IPS-20b (cell line): ENCODE measurements at regions not wholly inside any gene's neighbourhood (a gene's known extent, or its start where the extent isn't known, plus 50 kb on each side); places are given as distances from the start of the nearest gene placed in this dataset.
A peak's percentile ranks its signal among the peaks of the same experiment; 100 is the strongest.

Experiments used
- H3K27ac ChIP-seq: one replicate; pipeline ENCODE4 v1.5.1; 2013; ENCODE audit warnings: low read length
- H3K27me3 ChIP-seq: 2 replicates; pipeline ENCODE4 v1.6.1; 2013; ENCODE audit warnings: mild to moderate bottlenecking, low read length, inconsistent platforms; ENCODE audit not compliant: insufficient read depth
- H3K36me3 ChIP-seq: 2 replicates; pipeline ENCODE4 v1.6.1; 2013; ENCODE audit warnings: low read depth, mild to moderate bottlenecking, inconsistent platforms, low read length, moderate library complexity; ENCODE audit not compliant: insufficient read depth
- H3K4me1 ChIP-seq: 2 replicates; pipeline ENCODE4 v1.6.1; 2013; ENCODE audit warnings: mild to moderate bottlenecking, control low read depth, inconsistent platforms, low read length, moderate library complexity; ENCODE audit not compliant: insufficient read depth
- H3K4me3 ChIP-seq: 2 replicates; pipeline ENCODE4 v1.5.1; 2013; ENCODE audit warnings: mild to moderate bottlenecking, low read length, inconsistent platforms
- H3K9ac ChIP-seq: 2 replicates; pipeline ENCODE4 v1.6.1; 2013; ENCODE audit warnings: low read depth, mild to moderate bottlenecking, inconsistent platforms, low read length, moderate library complexity
- H3K9me3 ChIP-seq: 2 replicates; pipeline ENCODE4 v1.6.1; 2013; ENCODE audit warnings: mild to moderate bottlenecking, low read depth, low read length, inconsistent platforms; ENCODE audit not compliant: insufficient read depth

DNA sequence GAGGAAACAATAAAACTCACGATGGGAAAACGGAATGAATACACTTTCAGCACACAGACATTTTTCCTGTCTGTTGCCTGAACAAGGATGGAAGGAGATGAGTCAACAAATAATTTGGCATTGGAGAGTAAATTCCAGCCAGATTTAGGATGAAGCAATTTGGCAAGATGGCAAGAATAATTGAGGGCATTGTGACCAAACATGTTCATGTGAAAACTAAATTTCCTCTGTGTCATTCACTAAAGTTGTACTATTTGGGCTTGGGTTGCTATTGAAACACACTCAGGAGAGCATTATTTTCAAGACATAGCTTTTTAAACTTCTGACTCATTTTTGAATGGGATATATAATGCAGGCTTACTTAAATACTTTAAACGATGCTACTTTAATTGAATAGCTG is 1614.4 kb downstream of the PCDH19 start:
- Histone ChIP-seq H3K27ac (no peak overlapping the region), H3K27me3 (no peaks in the 10 kb centered on the region)

DNA sequence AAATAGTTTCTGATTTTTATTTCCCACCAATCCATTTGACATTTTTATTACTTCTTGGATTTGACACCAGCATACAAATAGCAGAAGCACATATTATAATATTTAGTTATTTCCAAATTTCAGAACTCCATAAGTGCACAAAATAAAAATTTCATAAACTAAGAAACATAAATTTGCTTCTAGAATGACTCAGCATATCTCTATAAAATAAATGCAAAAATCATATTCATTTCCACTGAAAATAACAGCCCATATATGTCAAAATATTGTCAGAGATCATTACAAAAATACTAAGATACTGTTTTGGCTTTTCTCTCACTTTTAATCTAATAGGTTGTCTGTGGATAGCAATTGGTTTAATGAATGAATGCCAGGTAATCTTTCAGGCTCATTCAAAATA is 1654.2 kb downstream of the PCDH19 start:
- H3K27me3 ChIP-seq: no peaks in the 10 kb centered on the region
- H3K9ac ChIP-seq: no peak overlapping the region
- peaks cover 7% of the 10 kb centered on the region for H3K9me3 ChIP-seq
- H3K4me1 ChIP-seq: no peaks in the 10 kb centered on the region
- H3K4me3 ChIP-seq: no peak overlapping the region
- H3K27ac ChIP-seq: no peak overlapping the region
- H3K36me3 ChIP-seq: no peaks in the 10 kb centered on the region

More for the DNA sequence above, 1614.4 kb downstream of the PCDH19 start:
- H3K4me3 ChIP-seq: no peak overlapping the region
- H3K9ac ChIP-seq: no peak overlapping the region
- H3K4me1 ChIP-seq: no peaks in the 10 kb centered on the region
- H3K36me3 ChIP-seq: no peaks in the 10 kb centered on the region
- no peaks in the 10 kb centered on the region for H3K9me3 ChIP-seq

GRCh38 chrX:98731821-98732220 is 1678.3 kb downstream of the PCDH19 start:
- no peak overlapping the region for H3K27ac ChIP-seq
- no peaks in the 10 kb centered on the region for H3K4me1 ChIP-seq
- no peaks in the 10 kb centered on the region for H3K27me3 ChIP-seq
- H3K36me3 ChIP-seq: no peaks in the 10 kb centered on the region
- H3K9ac ChIP-seq: no peak overlapping the region
- no peaks in the 10 kb centered on the region for H3K9me3 ChIP-seq
- H3K4me3 ChIP-seq: no peak overlapping the region

- Histone ChIP-seq H3K4me1 (no peaks in the 10 kb centered on the region; the same call in 1 of the 2 replicates), H3K9ac (no peak overlapping the region), H3K27ac (no peak overlapping the region), H3K4me3 (peak overlapping the region; percentile 21; the same call in 1 of the 2 replicates), H3K27me3 (no peaks in the 10 kb centered on the region), H3K36me3 (no peaks in the 10 kb centered on the region), H3K9me3 (peaks cover 6% of the 10 kb centered on the region)
Observed at GRCh38 chrX:98717970-98718369, 1692.1 kb downstream of the PCDH19 start.
